ENCODE measurements at regions not wholly inside any gene's neighbourhood (a gene's known extent, or its start where the extent isn't known, plus 50 kb on each side); places are given as distances from the start of the nearest gene placed in this dataset.
"Not testable (repeated sequence)": the region's sequence is repeated elsewhere in the genome, so short reads cannot be mapped to it uniquely, and the experiment has no call there.

GRCh38 chr2:225788571-225789094 lies 389.1 kb downstream of the NYAP2 start:
- DNase-seq (ENCODE audit: low read depth in 4 of 4, low spot score in 1 of 4): no peak

GRCh38 chr2:225787497-225787896 lies 388.0 kb downstream of the NYAP2 start:
- no peak for DNase-seq (ENCODE audit: low read depth in 4 of 4, low spot score in 1 of 4)

DNA sequence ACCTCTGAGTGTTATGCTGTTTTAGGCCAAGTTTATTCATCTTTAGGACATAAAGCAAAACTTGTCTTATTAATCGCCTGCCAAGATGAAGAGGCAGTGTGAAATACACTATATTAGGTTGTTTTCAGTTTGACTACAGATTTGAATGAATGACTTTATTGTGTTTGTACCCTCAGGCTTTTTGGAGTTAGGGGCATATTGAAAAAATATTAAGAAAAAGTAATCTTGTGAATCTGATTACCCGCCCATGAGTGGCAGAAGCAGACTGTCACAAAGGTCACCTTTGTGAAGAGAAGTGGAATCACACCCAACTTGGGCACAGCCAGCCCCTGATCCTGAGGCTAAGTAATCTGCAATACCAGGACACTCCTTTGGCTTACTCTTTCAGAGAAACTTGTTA lies 382.5 kb downstream of the NYAP2 start:
- DNase-seq (ENCODE audit: low read depth in 4 of 4, low spot score in 1 of 4): no peak

GRCh38 chr2:225781145-225781544 lies 381.6 kb downstream of the NYAP2 start:
- DNase-seq (ENCODE audit: low read depth in 4 of 4, low spot score in 1 of 4): no peak

GRCh38 chr2:225779829-225780228 lies 380.3 kb downstream of the NYAP2 start:
- DNase-seq (ENCODE audit: low read depth in 4 of 4, low spot score in 1 of 4): no peak

DNA sequence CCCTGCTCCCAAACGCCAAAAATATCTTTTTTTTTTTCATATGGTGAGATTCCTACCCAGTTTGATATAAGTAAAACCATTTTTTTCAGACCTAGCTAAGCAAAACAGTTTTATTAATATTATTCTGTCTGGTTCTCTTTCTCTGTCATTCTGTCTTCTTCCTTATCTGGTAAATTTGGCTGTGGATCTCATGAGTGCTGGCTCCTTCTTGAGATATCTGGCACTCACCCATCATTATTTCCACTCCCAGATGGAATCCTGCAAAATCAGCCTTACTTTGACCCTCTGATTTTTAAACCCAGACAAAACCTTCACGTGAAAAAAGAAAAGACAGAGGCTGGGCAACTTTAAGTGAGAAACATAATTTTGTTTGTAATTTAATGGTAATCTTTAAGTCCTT lies 373.6 kb downstream of the NYAP2 start:
- DNase-seq (ENCODE audit: low read depth in 4 of 4, low spot score in 1 of 4): no peak

DNA sequence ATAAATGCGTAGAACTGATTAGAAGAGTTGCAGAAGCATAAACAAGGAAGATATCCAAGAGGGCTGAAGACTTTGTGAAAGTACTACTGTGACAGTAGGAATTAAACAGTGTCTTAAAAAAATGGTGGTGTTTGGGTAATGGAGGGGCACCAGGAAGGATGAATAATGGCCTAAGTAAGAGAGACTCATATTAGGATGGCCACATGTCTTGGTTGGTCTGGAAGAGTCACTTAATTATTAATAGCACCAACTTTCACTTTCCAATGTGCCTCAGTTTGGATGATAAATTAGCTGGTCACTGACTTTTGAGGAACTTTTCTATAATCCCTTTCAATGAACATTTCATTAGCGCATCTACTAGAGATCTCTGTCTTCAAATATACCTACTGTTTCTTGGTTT lies 372.2 kb downstream of the NYAP2 start:
- no peak for DNase-seq (ENCODE audit: low read depth in 4 of 4, low spot score in 1 of 4)

GRCh38 chr2:225768741-225769140 lies 369.2 kb downstream of the NYAP2 start:
- DNase-seq (ENCODE audit: low read depth in 4 of 4, low spot score in 1 of 4): no peak

DNA sequence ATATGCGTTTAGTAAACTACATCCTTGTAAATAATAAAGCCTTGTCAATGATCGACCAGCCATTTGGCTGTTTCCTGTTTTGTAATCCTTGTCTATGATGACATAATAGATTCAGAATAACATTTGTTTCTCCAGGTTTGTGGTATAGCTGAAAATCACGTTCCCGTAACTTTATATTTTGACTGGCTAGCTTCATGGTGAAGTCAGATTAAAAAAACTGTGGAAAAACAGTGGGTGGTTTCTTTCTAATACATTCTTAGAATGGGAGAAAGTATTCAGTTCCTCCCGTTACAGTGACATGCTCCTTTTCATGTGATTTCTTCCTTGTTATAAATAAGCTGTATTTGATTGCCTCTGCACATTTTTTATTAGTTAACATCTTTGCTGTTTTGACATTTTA lies 366.9 kb downstream of the NYAP2 start:
- DNase-seq (ENCODE audit: low read depth in 4 of 4, low spot score in 1 of 4): no peak

DNA sequence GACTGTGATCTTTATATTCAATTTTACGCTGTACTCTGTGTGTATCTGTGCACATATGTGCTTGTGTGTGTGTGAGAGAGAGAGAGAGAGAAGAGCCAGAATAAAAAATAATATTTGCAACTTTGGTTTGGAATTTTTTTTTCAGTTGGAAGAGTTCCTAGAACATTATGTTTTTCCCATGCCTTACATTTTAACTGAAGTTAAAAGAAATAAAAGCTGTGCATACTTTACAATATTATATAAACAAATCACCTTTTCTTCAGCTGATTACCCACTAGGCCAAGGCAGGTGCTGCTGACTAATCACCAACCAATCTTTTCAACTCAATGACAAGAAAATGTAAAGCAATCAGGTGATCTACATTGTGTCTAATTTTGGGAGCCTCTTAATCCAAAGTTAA lies 366.3 kb downstream of the NYAP2 start:
- DNase-seq (ENCODE audit: low read depth in 4 of 4, low spot score in 1 of 4): no peak

- no peak for DNase-seq (ENCODE audit: low read depth in 4 of 4, low spot score in 1 of 4)
Measured at GRCh38 chr2:225764346-225764745, 364.8 kb downstream of the NYAP2 start.

- DNase-seq (ENCODE audit: low read depth in 4 of 4, low spot score in 1 of 4): no peak
Measured at GRCh38 chr2:225763711-225764110, 364.2 kb downstream of the NYAP2 start.

DNA sequence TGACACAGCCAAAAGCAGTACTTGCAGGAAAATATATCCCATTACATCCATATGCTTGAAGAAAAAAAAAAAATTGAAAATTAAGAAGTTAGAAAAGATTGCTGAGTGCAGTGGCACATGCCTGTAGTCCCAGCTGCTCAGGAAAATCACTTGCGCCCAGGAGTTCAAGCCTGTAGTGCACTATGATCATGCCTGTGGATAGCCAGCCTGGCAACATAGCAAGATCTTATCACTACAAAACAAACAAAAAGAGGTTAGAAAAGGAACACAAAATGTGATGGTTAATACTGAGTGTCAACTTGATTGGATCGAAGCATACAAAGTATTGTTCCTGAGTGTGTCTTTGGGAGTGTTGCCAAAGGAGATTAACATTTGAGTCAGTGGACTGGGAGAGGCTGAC lies 361.9 kb downstream of the NYAP2 start:
- DNase-seq (ENCODE audit: low read depth in 4 of 4, low spot score in 1 of 4): no peak

GRCh38 chr2:225757248-225757647 lies 357.7 kb downstream of the NYAP2 start:
- DNase-seq (ENCODE audit: low read depth in 4 of 4, low spot score in 1 of 4): no peak

DNA sequence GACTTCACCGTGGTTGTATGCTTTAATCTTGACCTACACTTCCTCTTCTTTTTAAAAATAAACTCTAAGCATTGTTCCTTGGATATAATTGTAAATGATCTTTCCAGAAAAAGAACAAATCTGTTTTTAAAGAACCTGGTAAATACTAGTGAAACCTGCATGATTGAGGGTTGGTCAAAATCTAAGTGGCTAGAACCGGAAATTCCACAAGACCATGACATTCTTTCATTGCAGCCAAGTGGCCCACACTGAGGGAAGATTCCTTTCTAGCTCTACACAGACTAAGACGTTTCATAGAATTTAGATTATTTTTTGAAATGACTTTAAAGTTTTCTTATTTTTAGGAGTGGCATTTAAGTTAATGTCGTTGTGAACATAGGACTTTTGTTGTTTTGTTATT lies 356.7 kb downstream of the NYAP2 start:
- DNase-seq (ENCODE audit: low read depth in 4 of 4, low spot score in 1 of 4): no peak

GRCh38 chr2:225748609-225749008 lies 349.1 kb downstream of the NYAP2 start:
- DNase-seq (ENCODE audit: low read depth in 4 of 4, low spot score in 1 of 4): no peak

DNA sequence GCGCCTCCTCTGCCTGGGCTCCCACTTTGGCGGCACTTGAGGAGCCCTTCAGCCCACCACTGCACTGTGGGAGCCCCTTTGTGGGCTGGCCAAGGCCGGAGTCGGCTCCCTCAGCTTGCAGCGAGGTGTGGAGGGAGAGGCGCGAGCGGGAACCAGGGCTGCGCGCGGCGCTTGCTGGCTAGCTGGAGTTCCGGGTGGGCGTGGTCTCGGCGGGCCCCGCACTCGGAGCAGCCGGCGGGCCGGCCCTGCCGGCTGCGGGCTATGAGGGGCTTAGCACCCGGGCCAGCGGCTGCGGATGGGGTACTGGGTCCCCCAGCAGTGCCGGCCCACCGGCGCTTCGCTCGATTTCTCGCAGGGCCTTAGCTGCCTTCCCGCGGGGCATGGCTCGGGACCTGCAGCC lies 344.5 kb downstream of the NYAP2 start:
- not testable (repeated sequence) for DNase-seq (ENCODE audit: low read depth in 4 of 4, low spot score in 1 of 4)

DNA sequence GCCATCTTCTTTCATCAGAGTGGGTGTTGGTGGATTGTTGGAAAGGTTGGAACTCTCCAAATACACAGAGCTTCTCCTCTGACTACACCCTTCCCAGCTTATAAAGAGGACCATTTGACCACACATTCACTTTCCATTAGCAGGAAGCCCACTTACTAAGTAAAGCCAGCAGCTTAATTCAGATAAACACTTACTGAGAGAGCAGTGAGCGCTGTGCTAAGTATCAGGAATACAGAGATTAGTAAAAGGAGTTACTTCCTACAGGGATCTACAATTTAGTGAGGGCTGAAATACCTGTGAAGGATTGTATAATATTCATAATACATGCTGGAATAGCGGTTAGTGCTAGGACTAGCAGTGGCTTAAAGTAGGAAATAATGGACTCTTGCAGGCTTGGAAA lies 343.0 kb downstream of the NYAP2 start:
- DNase-seq (ENCODE audit: low read depth in 4 of 4, low spot score in 1 of 4): no peak

DNA sequence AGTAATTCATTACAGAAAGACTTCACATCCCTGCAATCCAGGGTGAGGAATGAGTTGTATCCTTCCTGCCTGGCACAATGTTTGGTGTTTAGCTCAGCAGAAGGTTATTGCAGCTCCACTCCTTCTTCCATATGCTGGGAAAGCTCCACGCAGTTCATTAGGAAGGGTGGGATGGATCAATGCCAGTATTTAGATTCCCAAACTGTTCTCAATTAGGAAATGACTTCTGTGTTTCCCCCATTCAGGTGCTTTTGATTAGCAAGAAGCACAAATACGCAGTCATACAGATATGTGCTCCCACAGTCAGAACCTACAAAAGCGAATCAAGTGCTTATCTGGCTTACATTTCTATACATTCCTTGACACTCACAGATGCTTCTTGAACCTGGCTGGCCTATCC lies 340.6 kb downstream of the NYAP2 start:
- no peak for DNase-seq (ENCODE audit: low read depth in 4 of 4, low spot score in 1 of 4)

GRCh38 chr2:225739328-225739727 lies 339.8 kb downstream of the NYAP2 start:
- no peak for DNase-seq (ENCODE audit: low read depth in 4 of 4, low spot score in 1 of 4)

- DNase-seq (ENCODE audit: low read depth in 4 of 4, low spot score in 1 of 4): no peak
Measured at GRCh38 chr2:225738735-225739134, 339.2 kb downstream of the NYAP2 start.

GRCh38 chr2:225737556-225737955 lies 338.0 kb downstream of the NYAP2 start:
- no peak for DNase-seq (ENCODE audit: low read depth in 4 of 4, low spot score in 1 of 4)

DNA sequence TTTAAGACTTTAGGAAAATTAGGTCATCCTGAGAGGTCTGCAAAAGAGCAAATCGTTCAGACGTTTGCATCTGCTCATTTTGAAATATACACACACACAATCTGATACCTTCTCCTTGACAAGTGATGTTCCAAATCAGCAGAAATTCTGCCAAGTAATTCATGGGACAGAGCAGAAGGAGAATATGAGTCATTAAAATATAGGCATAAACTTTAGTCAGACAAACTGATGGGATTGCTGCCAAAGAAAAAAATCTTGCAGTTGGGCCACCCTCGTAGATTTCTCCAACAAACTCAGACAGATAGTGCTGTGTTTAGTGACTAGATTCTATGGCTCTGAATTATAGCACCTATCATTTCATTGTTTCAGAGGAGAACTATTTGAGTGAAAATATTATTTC lies 336.3 kb downstream of the NYAP2 start:
- DNase-seq (ENCODE audit: low read depth in 4 of 4, low spot score in 1 of 4): no peak

GRCh38 chr2:225725726-225726125 lies 326.2 kb downstream of the NYAP2 start:
- DNase-seq (ENCODE audit: low read depth in 4 of 4, low spot score in 1 of 4): no peak

Data from stimulated activated CD4-positive, alpha-beta T cell treated with anti-CD3 and anti-CD28 coated beads, Interleukin-1b, Interleukin-23, amount 100 ng/mL, for 24 hours (primary cell).